HL-60/S4 (cell line): ENCODE measurements at regions not wholly inside any gene's neighbourhood (a gene's known extent, or its start where the extent isn't known, plus 50 kb on each side); places are given as distances from the start of the nearest gene placed in this dataset.

ENCODE experiments used
- in situ Hi-C: fragments of 300-500 bp; cut with MboI; formaldehyde crosslinking; loops from 2 replicates; pipeline ENCODE4 v1.14.3; 2022; ENCODE audit warnings: low sequenced_read_pairs

- in situ Hi-C loops: no loop called here
Observed at GRCh38 chr7:51731075-51731474, 414.5 kb upstream of the COBL start.

- in situ Hi-C loops: no loop called here
Observed at GRCh38 chr7:51727441-51727840, 410.8 kb upstream of the COBL start.

- in situ Hi-C loops: no loop called here
Observed at GRCh38 chr7:51706851-51707250, 390.2 kb upstream of the COBL start.

- in situ Hi-C loops: no loop called here
Observed at GRCh38 chr7:51705701-51706100, 389.1 kb upstream of the COBL start.

- in situ Hi-C loops: no loop called here
Observed at GRCh38 chr7:51702673-51703072, 386.1 kb upstream of the COBL start.

- in situ Hi-C loops: no loop called here
Observed at GRCh38 chr7:51701935-51702334, 385.3 kb upstream of the COBL start.

GRCh38 chr7:51700593-51701215 lies 384.1 kb upstream of the COBL start:
- in situ Hi-C loops: no loop called here

- in situ Hi-C loops: no loop called here
Observed at GRCh38 chr7:51693258-51693657, 376.6 kb upstream of the COBL start.

- in situ Hi-C loops: no loop called here
Observed at GRCh38 chr7:51689547-51689946, 372.9 kb upstream of the COBL start.

GRCh38 chr7:51685794-51686193 lies 369.2 kb upstream of the COBL start:
- in situ Hi-C loops: no loop called here

- in situ Hi-C loops: no loop called here
Observed at GRCh38 chr7:51680594-51681399, 364.2 kb upstream of the COBL start.

- in situ Hi-C loops: no loop called here
Observed at GRCh38 chr7:51679358-51679757, 362.7 kb upstream of the COBL start.

- in situ Hi-C loops: no loop called here
Observed at GRCh38 chr7:51666751-51667150, 350.1 kb upstream of the COBL start.

- in situ Hi-C loops: no loop called here
Observed at GRCh38 chr7:51666266-51666665, 349.7 kb upstream of the COBL start.

GRCh38 chr7:51665045-51665780 lies 348.6 kb upstream of the COBL start:
- in situ Hi-C loops: no loop called here

GRCh38 chr7:51660516-51660915 lies 343.9 kb upstream of the COBL start:
- in situ Hi-C loops: no loop called here

- in situ Hi-C loops: no loop called here
Observed at GRCh38 chr7:51658684-51659083, 342.1 kb upstream of the COBL start.

GRCh38 chr7:51647931-51648351 lies 331.3 kb upstream of the COBL start:
- in situ Hi-C loops: no loop called here

- in situ Hi-C loops: no loop called here
Observed at GRCh38 chr7:51647486-51647885, 330.9 kb upstream of the COBL start.

GRCh38 chr7:51645702-51646298 lies 329.2 kb upstream of the COBL start:
- in situ Hi-C loops: no loop called here

GRCh38 chr7:51645255-51645654 lies 328.6 kb upstream of the COBL start:
- in situ Hi-C loops: no loop called here
